ENCODE measurements at regions not wholly inside any gene's neighbourhood (a gene's known extent, or its start where the extent isn't known, plus 50 kb on each side); places are given as distances from the start of the nearest gene placed in this dataset.

- intact Hi-C loops (cut with micrococcal nuclease), result no loop called here
- no peaks in the 10 kb centered on the region for H4K20me1 ChIP-seq (replicated peaks; ENCODE audit: control insufficient read depth, insufficient read depth, low read length)
- no peak overlapping the region for H3K27ac ChIP-seq (ENCODE audit: extremely low read depth, low read depth, low read length)
- H3K4me3 ChIP-seq, result no peak overlapping the region
- no peaks in the 10 kb centered on the region for H3K9me1 ChIP-seq (ENCODE audit: control insufficient read depth, insufficient read depth, low read length)
- DNase-seq (ENCODE audit: extremely low read depth in 1 of 4, low spot score in 3 of 4), result no peak
- no peak overlapping the region for H2AFZ ChIP-seq (ENCODE audit: low read depth, low read length)
- TF ChIP-seq SOX6 (IDR thresholded peaks at IDR 0.05), result no peak
- no peak for TF ChIP-seq RBM34 (IDR thresholded peaks at IDR 0.05; ENCODE audit: borderline replicate concordance, insufficient read depth, low read length)
- no peak for TF ChIP-seq ZBTB43 (CRISPR knock-in tag; IDR thresholded peaks at IDR 0.05)
- no peak for TF ChIP-seq HNRNPUL1 (IDR thresholded peaks at IDR 0.05; ENCODE audit: low read length)
- no peak for TF ChIP-seq FUS (optimal IDR thresholded peaks at IDR 0.05; ENCODE audit: low read depth, low read length)
- TF ChIP-seq TFAP4 (CRISPR knock-in tag; IDR thresholded peaks at IDR 0.05; ENCODE audit: borderline replicate concordance), result no peak
- no peak for TF ChIP-seq E2F6 (IDR thresholded peaks at IDR 0.05; ENCODE audit: borderline replicate concordance in 1 of 2, extremely low read depth in 1 of 2, insufficient read depth in 1 of 2, insufficient read length in 1 of 2, low read depth in 1 of 2, low read length in 1 of 2, poor library complexity in 1 of 2, severe bottlenecking in 1 of 2)
- no peak for TF ChIP-seq GTF2A2 (tag; IDR thresholded peaks at IDR 0.05)
- no peak for TF ChIP-seq HMGN3 (IDR thresholded peaks at IDR 0.05; ENCODE audit: borderline replicate concordance, extremely low read depth, insufficient read length, low read depth, low read length)
- TF ChIP-seq ZBTB2 (IDR thresholded peaks at IDR 0.05), result no peak
- ATAC-seq, result no peak
- in situ Hi-C loops (cut with MboI), result no loop called here
- no peaks in the 10 kb centered on the region for H3K9me3 ChIP-seq (replicated peaks; ENCODE audit: control insufficient read depth, insufficient read depth, low read depth, low read length)
- BruUV-seq (replicated peaks), result no TSS peak
- H3K27me3 ChIP-seq (ENCODE audit: control insufficient read depth in 2 of 2, insufficient read depth in 2 of 2, low read length in 2 of 2), result no peaks in the 10 kb centered on the region
- no peaks in the 10 kb centered on the region for H3K36me3 ChIP-seq (ENCODE audit: control insufficient read depth, insufficient read depth, low read length)
- ChIA-PET POLR2A (interaction anchor here (0.9 kb wide), 1 partner anchor 48 kb away, joined by 3 read pairs; no protein-coding TSS in a partner anchor), CTCF (ENCODE audit: low intra/inter-chr PET ratio) (no interaction called here)
- H3K9ac ChIP-seq (ENCODE audit: insufficient read depth in 1 of 2, low read depth in 2 of 2, low read length in 2 of 2), result no peak overlapping the region
- no peak for FAIRE-seq
- no peak overlapping the region for H3K4me2 ChIP-seq (ENCODE audit: insufficient read depth, low read length)
- no peaks in the 10 kb centered on the region for H3K4me1 ChIP-seq (replicated peaks in 1 of 2; ENCODE audit: control insufficient read depth in 2 of 2, insufficient read depth in 2 of 2, low read length in 2 of 2)
- no peaks in the 10 kb centered on the region for H3K79me2 ChIP-seq (ENCODE audit: control insufficient read depth, insufficient read depth, low read length)
Observed at GRCh38 chr21:28768753-28769152, 223.9 kb downstream of the LTN1 start.
